ENCODE measurements at regions not wholly inside any gene's neighbourhood (a gene's known extent, or its start where the extent isn't known, plus 50 kb on each side); places are given as distances from the start of the nearest gene placed in this dataset.

DNA sequence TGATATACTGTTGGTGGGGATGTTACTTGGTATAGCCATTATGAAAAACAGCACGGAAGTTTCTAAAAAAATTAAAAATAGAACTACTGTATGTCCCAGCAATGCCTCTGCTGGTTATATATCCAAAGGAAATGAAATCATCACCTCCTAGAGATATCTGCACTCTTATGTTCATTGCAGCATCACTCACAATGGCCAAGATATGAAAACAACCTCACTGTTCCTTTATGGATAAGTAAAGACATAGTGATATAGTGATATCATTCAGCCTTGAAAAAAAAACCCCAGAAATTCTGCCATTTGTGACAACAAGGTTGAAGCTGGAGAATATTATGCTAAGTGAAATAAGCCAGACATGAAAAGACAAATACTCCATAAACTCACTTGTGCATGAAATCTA, 543.8 kb upstream of the SLIT2 start:
- TF ChIP-seq, protein P1, sequence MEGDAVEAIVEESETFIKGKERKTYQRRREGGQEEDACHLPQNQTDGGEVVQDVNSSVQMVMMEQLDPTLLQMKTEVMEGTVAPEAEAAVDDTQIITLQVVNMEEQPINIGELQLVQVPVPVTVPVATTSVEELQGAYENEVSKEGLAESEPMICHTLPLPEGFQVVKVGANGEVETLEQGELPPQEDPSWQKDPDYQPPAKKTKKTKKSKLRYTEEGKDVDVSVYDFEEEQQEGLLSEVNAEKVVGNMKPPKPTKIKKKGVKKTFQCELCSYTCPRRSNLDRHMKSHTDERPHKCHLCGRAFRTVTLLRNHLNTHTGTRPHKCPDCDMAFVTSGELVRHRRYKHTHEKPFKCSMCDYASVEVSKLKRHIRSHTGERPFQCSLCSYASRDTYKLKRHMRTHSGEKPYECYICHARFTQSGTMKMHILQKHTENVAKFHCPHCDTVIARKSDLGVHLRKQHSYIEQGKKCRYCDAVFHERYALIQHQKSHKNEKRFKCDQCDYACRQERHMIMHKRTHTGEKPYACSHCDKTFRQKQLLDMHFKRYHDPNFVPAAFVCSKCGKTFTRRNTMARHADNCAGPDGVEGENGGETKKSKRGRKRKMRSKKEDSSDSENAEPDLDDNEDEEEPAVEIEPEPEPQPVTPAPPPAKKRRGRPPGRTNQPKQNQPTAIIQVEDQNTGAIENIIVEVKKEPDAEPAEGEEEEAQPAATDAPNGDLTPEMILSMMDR (IDR thresholded peaks at IDR 0.05; ENCODE audit: extremely low read depth in 1 of 2, insufficient read depth in 1 of 2, low read depth in 1 of 2, low read length in 2 of 2) = no peak
- TF ChIP-seq EZH2 (IDR thresholded peaks at IDR 0.05; ENCODE audit: borderline replicate concordance, low read depth, low read length, severe bottlenecking) = no peak
- TF ChIP-seq MYC (IDR thresholded peaks at IDR 0.05; ENCODE audit: low read depth, low read length) = no peak
- no peak for TF ChIP-seq POLR2AphosphoS5 (IDR thresholded peaks at IDR 0.05; ENCODE audit: insufficient read depth, low read depth, low read length)
- no peak for TF ChIP-seq POLR2A (IDR thresholded peaks at IDR 0.05; ENCODE audit: low read depth, low read length)
- TF ChIP-seq, protein P2, sequence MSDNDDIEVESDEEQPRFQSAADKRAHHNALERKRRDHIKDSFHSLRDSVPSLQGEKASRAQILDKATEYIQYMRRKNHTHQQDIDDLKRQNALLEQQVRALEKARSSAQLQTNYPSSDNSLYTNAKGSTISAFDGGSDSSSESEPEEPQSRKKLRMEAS (IDR thresholded peaks at IDR 0.05; ENCODE audit: insufficient read depth, insufficient read length) = no peak

Measured in endothelial cell of umbilical vein (primary cell).